Endometrial microvascular endothelial cells (primary cell): ENCODE measurements at regions not wholly inside any gene's neighbourhood (a gene's known extent, or its start where the extent isn't known, plus 50 kb on each side); places are given as distances from the start of the nearest gene placed in this dataset.

Source experiments
- in situ Hi-C: cut with HindIII; loops from 2 replicates; pipeline ENCODE4 v1.10.0; 2017; ENCODE audit warnings: low sequenced_read_pairs, low pct_unique_long_range_greater_than_20kb; ENCODE audit errors: inconsistent ontology term

GRCh38 chr2:12636837-12637581 is 79.7 kb upstream of the TRIB2 start:
- in situ Hi-C loops = no loop called here

- in situ Hi-C loops = no loop called here
Observed at GRCh38 chr2:12637754-12638153, 79.0 kb upstream of the TRIB2 start.

GRCh38 chr2:12641441-12641840 is 75.3 kb upstream of the TRIB2 start:
- in situ Hi-C loops = no loop called here

- in situ Hi-C loops = no loop called here
Observed at GRCh38 chr2:12642332-12642731, 74.4 kb upstream of the TRIB2 start.

- in situ Hi-C loops = no loop called here
Observed at GRCh38 chr2:12642859-12643258, 73.9 kb upstream of the TRIB2 start.

GRCh38 chr2:12649602-12650400 is 66.9 kb upstream of the TRIB2 start:
- in situ Hi-C loops = no loop called here

- in situ Hi-C loops = no loop called here
Observed at GRCh38 chr2:12651641-12652040, 65.1 kb upstream of the TRIB2 start.

GRCh38 chr2:12652723-12653122 is 64.0 kb upstream of the TRIB2 start:
- in situ Hi-C loops = no loop called here

- in situ Hi-C loops = no loop called here
Observed at GRCh38 chr2:12657560-12657959, 59.2 kb upstream of the TRIB2 start.

GRCh38 chr2:12658310-12658945 is 58.3 kb upstream of the TRIB2 start:
- in situ Hi-C loops = no loop called here

- in situ Hi-C loops = no loop called here
Observed at GRCh38 chr2:12661489-12661888, 55.2 kb upstream of the TRIB2 start.

- in situ Hi-C loops = no loop called here
Observed at GRCh38 chr2:12663306-12664037, 53.3 kb upstream of the TRIB2 start.

- in situ Hi-C loops = no loop called here
Observed at GRCh38 chr2:12665334-12665733, 51.4 kb upstream of the TRIB2 start.

GRCh38 chr2:12666445-12666844 is 50.3 kb upstream of the TRIB2 start:
- in situ Hi-C loops = no loop called here
